SK-N-SH treated with all-trans-retinoic acid at 6 μM for 48 hours (cell line): ENCODE measurements at regions not wholly inside any gene's neighbourhood (a gene's known extent, or its start where the extent isn't known, plus 50 kb on each side); places are given as distances from the start of the nearest gene placed in this dataset.

Experiments
- ATAC-seq: fragments of 200-7000 bp; cut with Tn5 transposase; 3 replicates; pipeline ENCODE4 v1.9.1; 2020; ENCODE audit warnings: mild to moderate bottlenecking, moderate library complexity
- BACH2 ChIP-seq: fragments of 250-450 bp; sonication (Bioruptor Pico); IDR thresholded peaks from 2 replicates; pipeline ENCODE4 v1.9.0; 2021; ENCODE audit warnings: mild to moderate bottlenecking, borderline replicate concordance
- CSDC2 ChIP-seq: fragments of 250-450 bp; sonication (Bioruptor Pico); IDR thresholded peaks from 2 replicates; pipeline ENCODE4 v1.5.0; 2020; ENCODE audit warnings: mild to moderate bottlenecking, moderate library complexity
- CSRNP3 ChIP-seq: fragments of 250-450 bp; sonication (Bioruptor Pico); IDR thresholded peaks from 2 replicates; pipeline ENCODE4 v1.5.1; 2021; ENCODE audit warnings: mild to moderate bottlenecking, moderate library complexity
- ISL1 ChIP-seq: fragments of 250-450 bp; sonication (Bioruptor Pico); IDR thresholded peaks from 2 replicates; pipeline ENCODE4 v2.1.2; 2022; ENCODE audit warnings: mild to moderate bottlenecking, moderate library complexity
- OSR1 ChIP-seq: fragments of 250-450 bp; sonication (Bioruptor Pico); IDR thresholded peaks from 2 replicates; pipeline ENCODE4 v1.8.0; 2022; ENCODE audit warnings: moderate library complexity, mild to moderate bottlenecking, inconsistent platforms
- PATZ1 ChIP-seq: fragments of 250-450 bp; sonication (Bioruptor Pico); IDR thresholded peaks from 2 replicates; pipeline ENCODE4 v1.8.0; 2020; ENCODE audit warnings: mild to moderate bottlenecking, moderate library complexity, borderline replicate concordance
- SNAI2 ChIP-seq: fragments of 250-450 bp; sonication (Bioruptor Pico); IDR thresholded peaks from 2 replicates; pipeline ENCODE4 v1.5.0; 2020; ENCODE audit warnings: mild to moderate bottlenecking, moderate library complexity
- TCF4 ChIP-seq: fragments of 250-450 bp; sonication (Bioruptor Pico); IDR thresholded peaks from 2 replicates; pipeline ENCODE4 v1.8.0; 2021; ENCODE audit warnings: mild to moderate bottlenecking, moderate library complexity, borderline replicate concordance
- TOX ChIP-seq: fragments of 250-450 bp; sonication (Bioruptor Pico); IDR thresholded peaks from 2 replicates; pipeline ENCODE4 v1.8.0; 2021; ENCODE audit warnings: mild to moderate bottlenecking, moderate library complexity, borderline replicate concordance
- ZC3H10 ChIP-seq: fragments of 250-450 bp; sonication (Bioruptor Pico); IDR thresholded peaks from 2 replicates; pipeline ENCODE4 v1.5.1; 2021; ENCODE audit warnings: mild to moderate bottlenecking, moderate library complexity
- ZFP3 ChIP-seq: fragments of 250-450 bp; sonication (Bioruptor Pico); IDR thresholded peaks from 2 replicates; pipeline ENCODE4 v1.5.0; 2020; ENCODE audit warnings: mild to moderate bottlenecking, moderate library complexity
- ZFP30 ChIP-seq: fragments of 450-650 bp; formaldehyde crosslinking; IDR thresholded peaks from 2 replicates; pipeline ENCODE4 v1.5.0; 2022; ENCODE audit warnings: mild to moderate bottlenecking, moderate library complexity
- ZNF70 ChIP-seq: fragments of 450-650 bp; formaldehyde crosslinking; IDR thresholded peaks from 2 replicates; pipeline ENCODE4 v1.5.0; 2020; ENCODE audit warnings: mild to moderate bottlenecking, moderate library complexity
- TF ChIP-seq, protein P1 (sequence below): fragments of 250-450 bp; sonication (Bioruptor Pico); IDR thresholded peaks from 2 replicates; pipeline ENCODE4 v1.8.0; 2021; ENCODE audit warnings: low read depth, mild to moderate bottlenecking, moderate library complexity, borderline replicate concordance
- TF ChIP-seq, protein P2 (sequence below): fragments of 250-450 bp; sonication (Bioruptor Pico); IDR thresholded peaks from 2 replicates; pipeline ENCODE4 v1.5.1; 2020; ENCODE audit warnings: low read depth, mild to moderate bottlenecking, moderate library complexity

DNA sequence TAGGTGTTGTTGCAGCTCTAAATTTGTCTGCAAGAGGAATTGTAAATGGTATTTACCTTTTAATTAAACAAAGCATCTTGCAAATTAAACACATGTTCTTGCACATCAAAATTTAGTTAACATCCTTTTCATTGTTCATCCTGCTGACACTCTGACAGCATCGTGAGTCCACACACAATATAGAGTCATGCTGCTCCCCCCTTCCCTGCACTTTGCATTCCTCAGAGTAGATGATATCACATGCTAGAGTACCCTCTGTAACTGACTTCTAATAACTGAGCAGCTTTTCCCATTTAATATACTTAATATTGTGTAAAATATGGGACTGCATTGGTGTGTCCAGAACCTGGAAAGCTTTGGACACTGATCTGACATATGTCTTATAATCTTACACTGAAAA, 138.8 kb upstream of the DPYD start:
- TF ChIP-seq ISL1 (CRISPR knock-in tag): 0 out of 2 replicates have a peak, but pooled peaks have one; percentile 27
- TF ChIP-seq, protein P1, sequence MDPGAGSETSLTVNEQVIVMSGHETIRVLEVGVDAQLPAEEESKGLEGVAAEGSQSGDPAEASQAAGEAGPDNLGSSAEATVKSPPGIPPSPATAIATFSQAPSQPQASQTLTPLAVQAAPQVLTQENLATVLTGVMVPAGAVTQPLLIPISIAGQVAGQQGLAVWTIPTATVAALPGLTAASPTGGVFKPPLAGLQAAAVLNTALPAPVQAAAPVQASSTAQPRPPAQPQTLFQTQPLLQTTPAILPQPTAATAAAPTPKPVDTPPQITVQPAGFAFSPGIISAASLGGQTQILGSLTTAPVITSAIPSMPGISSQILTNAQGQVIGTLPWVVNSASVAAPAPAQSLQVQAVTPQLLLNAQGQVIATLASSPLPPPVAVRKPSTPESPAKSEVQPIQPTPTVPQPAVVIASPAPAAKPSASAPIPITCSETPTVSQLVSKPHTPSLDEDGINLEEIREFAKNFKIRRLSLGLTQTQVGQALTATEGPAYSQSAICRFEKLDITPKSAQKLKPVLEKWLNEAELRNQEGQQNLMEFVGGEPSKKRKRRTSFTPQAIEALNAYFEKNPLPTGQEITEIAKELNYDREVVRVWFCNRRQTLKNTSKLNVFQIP (CRISPR knock-in tag): no peak
- peak; percentile 80 for ATAC-seq

GRCh38 chr1:98058676-98059075, 137.8 kb upstream of the DPYD start:
- ATAC-seq: no peak
- TF ChIP-seq ZC3H10 (CRISPR knock-in tag) (no peak), SNAI2 (CRISPR knock-in tag) (no peak), TCF4 (CRISPR knock-in tag) (no peak), CSRNP3 (CRISPR knock-in tag) (no peak), TOX (no peak), PATZ1 (no peak), ZFP3 (CRISPR knock-in tag) (no peak), ZNF70 (CRISPR knock-in tag) (no peak), OSR1 (no peak), ZFP30 (CRISPR knock-in tag) (no peak)
- TF ChIP-seq, protein P2, sequence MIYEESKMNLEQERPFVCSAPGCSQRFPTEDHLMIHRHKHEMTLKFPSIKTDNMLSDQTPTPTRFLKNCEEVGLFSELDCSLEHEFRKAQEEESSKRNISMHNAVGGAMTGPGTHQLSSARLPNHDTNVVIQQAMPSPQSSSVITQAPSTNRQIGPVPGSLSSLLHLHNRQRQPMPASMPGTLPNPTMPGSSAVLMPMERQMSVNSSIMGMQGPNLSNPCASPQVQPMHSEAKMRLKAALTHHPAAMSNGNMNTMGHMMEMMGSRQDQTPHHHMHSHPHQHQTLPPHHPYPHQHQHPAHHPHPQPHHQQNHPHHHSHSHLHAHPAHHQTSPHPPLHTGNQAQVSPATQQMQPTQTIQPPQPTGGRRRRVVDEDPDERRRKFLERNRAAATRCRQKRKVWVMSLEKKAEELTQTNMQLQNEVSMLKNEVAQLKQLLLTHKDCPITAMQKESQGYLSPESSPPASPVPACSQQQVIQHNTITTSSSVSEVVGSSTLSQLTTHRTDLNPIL (CRISPR knock-in tag): no peak
- TF ChIP-seq, protein P1 (CRISPR knock-in tag): no peak

GRCh38 chr1:98057236-98057910, 136.5 kb upstream of the DPYD start:
- ATAC-seq: no peak
- no peak for TF ChIP-seq PATZ1
- TF ChIP-seq ISL1 (CRISPR knock-in tag): no peak
- TF ChIP-seq CSDC2 (CRISPR knock-in tag): no peak
- TF ChIP-seq TOX: no peak
- TF ChIP-seq TCF4 (CRISPR knock-in tag): no peak
- no peak for TF ChIP-seq ZFP3 (CRISPR knock-in tag)
- no peak for TF ChIP-seq ZC3H10 (CRISPR knock-in tag)
- TF ChIP-seq CSRNP3 (CRISPR knock-in tag): no peak
- TF ChIP-seq BACH2 (CRISPR knock-in tag): no peak
- no peak for TF ChIP-seq OSR1
